Tibial nerve (tissue), 4 donors: ENCODE measurements at regions not wholly inside any gene's neighbourhood (a gene's known extent, or its start where the extent isn't known, plus 50 kb on each side); places are given as distances from the start of the nearest gene placed in this dataset.

Source experiments
- DNase-seq, 2 donors: peaks; one replicate each; pipeline ENCODE4 v3.0.0-alpha.2; 2019; ENCODE audit warnings: low spot score in 2 of 2
- H3K27ac ChIP-seq, 4 donors: fragments of 200-600 bp; sonication (generic) in 3 of 4; one replicate each; pipeline ENCODE4 v1.5.1; 2017 to 2019; ENCODE audit warnings: mild to moderate bottlenecking in 1 of 4
- H3K27me3 ChIP-seq, 2 donors: fragments of 200-600 bp; sonication (generic) in 1 of 2; one replicate each; pipeline versions ENCODE4 v1.5.1 to v1.6.0; 2017 to 2019
- H3K36me3 ChIP-seq, 3 donors: fragments of 200-600 bp; sonication (generic); one replicate each; pipeline ENCODE4 v1.5.1; 2018 to 2019
- H3K4me1 ChIP-seq, 4 donors: fragments of 200-600 bp; sonication (generic) in 3 of 4; one replicate each; pipeline ENCODE4 v1.5.1; 2017 to 2019
- H3K4me3 ChIP-seq, 4 donors: fragments of 200-600 bp; sonication (generic) in 3 of 4; one replicate each; pipeline ENCODE4 v1.5.1; 2017 to 2019; ENCODE audit warnings: mild to moderate bottlenecking in 1 of 4, moderate library complexity in 1 of 4
- H3K9me3 ChIP-seq, 4 donors: fragments of 200-600 bp; sonication (generic) in 3 of 4; one replicate each; pipeline ENCODE4 v1.5.1; 2017 to 2019
- CTCF ChIP-seq, 5 experiments: fragments of 200-600 bp in 3 of 5; fragments of 450-650 bp in 2 of 5; sonication (generic) in 3 of 5; IDR thresholded peaks; one replicate each; pipeline ENCODE4 v1.5.1; 2016 to 2019; ENCODE audit warnings: antibody characterized with exemption in 5 of 5, mild to moderate bottlenecking in 3 of 5, moderate library complexity in 2 of 5
- EP300 ChIP-seq, 2 donors: sonication (generic); formaldehyde crosslinking; IDR thresholded peaks; one replicate each; pipeline ENCODE4 v1.6.1; 2017; ENCODE audit warnings: antibody characterized with exemption in 2 of 2, mild to moderate bottlenecking in 1 of 2
- POLR2A ChIP-seq, 2 donors: fragments of 450-650 bp; IDR thresholded peaks; one replicate each; pipeline ENCODE4 v1.6.1; 2017; ENCODE audit warnings: antibody characterized with exemption in 2 of 2, mild to moderate bottlenecking in 2 of 2, moderate library complexity in 2 of 2
- WGBS, 2 donors: methylation state at CpG; one replicate each; pipeline ENCODE4 v1.1.5; 2018; 5-methylcytosine and 5-hydroxymethylcytosine counted together

GRCh38 chr1:229023651-229024300 is 247.1 kb upstream of the RAB4A start:
- Histone ChIP-seq H3K4me3 (no peak overlapping the region), H3K27ac (peak overlapping the region in 2 of 4 donors; percentile 54 to 62), H3K36me3 (no peaks in the 10 kb centered on the region), H3K4me1 (peaks cover 0 to 59% (median 16%) of the 10 kb centered on the region in 4 donors), H3K27me3 (no peaks in the 10 kb centered on the region), H3K9me3 (peaks cover 0 to 2% (median 0%) of the 10 kb centered on the region in 4 donors)
- DNase-seq: no peak
- no peak for TF ChIP-seq CTCF (IDR thresholded peaks at IDR 0.05)
- WGBS, 2 donors: 68 to 84% methylated on average over 10 to 11 of the region's 11 CpGs

- H3K27ac ChIP-seq: peak overlapping the region in 1 of 4 donors; percentile 32
- H3K9me3 ChIP-seq: no peaks in the 10 kb centered on the region
- no peaks in the 10 kb centered on the region for H3K36me3 ChIP-seq
- no peak overlapping the region for H3K4me3 ChIP-seq
- H3K4me1 ChIP-seq: peaks cover 0 to 61% (median 17%) of the 10 kb centered on the region in 4 donors
- WGBS, 2 donors: 84 to 91% methylated on average over 13 of the region's 13 CpGs
- peak in 1 of 2 donors; percentile 58 for DNase-seq
- TF ChIP-seq CTCF (IDR thresholded peaks at IDR 0.05) (no peak), EP300 (IDR thresholded peaks at IDR 0.05) (no peak)
- H3K27me3 ChIP-seq: no peaks in the 10 kb centered on the region
These were observed 246.3 kb upstream of the RAB4A start for GRCh38 chr1:229024528-229025130.

GRCh38 chr1:229025576-229025975 is 245.3 kb upstream of the RAB4A start:
- Histone ChIP-seq H3K27me3 (no peaks in the 10 kb centered on the region), H3K4me3 (no peak overlapping the region)
- no peak for DNase-seq

GRCh38 chr1:229027158-229027557 is 243.8 kb upstream of the RAB4A start:
- Histone ChIP-seq H3K27ac (no peak overlapping the region), H3K4me1 (peaks cover 0 to 63% (median 21%) of the 10 kb centered on the region in 4 donors), H3K4me3 (no peak overlapping the region), H3K9me3 (no peaks in the 10 kb centered on the region), H3K27me3 (no peaks in the 10 kb centered on the region), H3K36me3 (no peaks in the 10 kb centered on the region)
- no peak for TF ChIP-seq POLR2A (IDR thresholded peaks at IDR 0.05)
- no peak for TF ChIP-seq EP300 (IDR thresholded peaks at IDR 0.05)
- no peak for TF ChIP-seq CTCF (IDR thresholded peaks at IDR 0.05)
- 85 to 87% methylated on average over 5 of the region's 5 CpGs for WGBS, 2 donors
- DNase-seq: no peak

More at GRCh38 chr1:229025576-229025975, 245.3 kb upstream of the RAB4A start:
- peak overlapping the region in 1 of 4 donors; percentile 32 for H3K27ac ChIP-seq
- no peaks in the 10 kb centered on the region for H3K36me3 ChIP-seq
- 92 to 97% methylated on average over 2 of the region's 2 CpGs for WGBS, 2 donors
- TF ChIP-seq CTCF (IDR thresholded peaks at IDR 0.05) (no peak), POLR2A (IDR thresholded peaks at IDR 0.05) (no peak), EP300 (IDR thresholded peaks at IDR 0.05) (no peak)
- no peaks in the 10 kb centered on the region for H3K9me3 ChIP-seq
- peaks cover 0 to 60% (median 18%) of the 10 kb centered on the region in 4 donors for H3K4me1 ChIP-seq

- peaks cover 0 to 64% (median 21%) of the 10 kb centered on the region in 4 donors for H3K4me1 ChIP-seq
- DNase-seq: peak; percentile 45 to 66
- H3K36me3 ChIP-seq: no peaks in the 10 kb centered on the region
- H3K27ac ChIP-seq: peak overlapping the region in 2 of 4 donors; percentile 74 to 75
- no peak for TF ChIP-seq POLR2A (IDR thresholded peaks at IDR 0.05)
- no peak for TF ChIP-seq CTCF (IDR thresholded peaks at IDR 0.05)
- TF ChIP-seq EP300 (IDR thresholded peaks at IDR 0.05): peak; percentile 19 to 86
- WGBS, 2 donors: 39 to 43% methylated on average over 8 of the region's 8 CpGs
- no peaks in the 10 kb centered on the region for H3K27me3 ChIP-seq
- no peak overlapping the region for H3K4me3 ChIP-seq
- H3K9me3 ChIP-seq: no peaks in the 10 kb centered on the region
These were observed 243.2 kb upstream of the RAB4A start for GRCh38 chr1:229027622-229028182.
